Jurkat, Clone E6-1 (cell line): ENCODE measurements at regions not wholly inside any gene's neighbourhood (a gene's known extent, or its start where the extent isn't known, plus 50 kb on each side); places are given as distances from the start of the nearest gene placed in this dataset.
"Not testable (repeated sequence)": the region's sequence is repeated elsewhere in the genome, so short reads cannot be mapped to it uniquely, and the experiment has no call there.

Experiments
- DNase-seq: peaks from one replicate; pipeline ENCODE4 v3.0.0-alpha.2; 2011; ENCODE audit warnings: low read depth, low spot score
- H3K4me3 ChIP-seq: 2 replicates; pipeline ENCODE4 v1.5.1; 2011; ENCODE audit warnings: mild to moderate bottlenecking, low read length, control low read depth, moderate library complexity

DNA sequence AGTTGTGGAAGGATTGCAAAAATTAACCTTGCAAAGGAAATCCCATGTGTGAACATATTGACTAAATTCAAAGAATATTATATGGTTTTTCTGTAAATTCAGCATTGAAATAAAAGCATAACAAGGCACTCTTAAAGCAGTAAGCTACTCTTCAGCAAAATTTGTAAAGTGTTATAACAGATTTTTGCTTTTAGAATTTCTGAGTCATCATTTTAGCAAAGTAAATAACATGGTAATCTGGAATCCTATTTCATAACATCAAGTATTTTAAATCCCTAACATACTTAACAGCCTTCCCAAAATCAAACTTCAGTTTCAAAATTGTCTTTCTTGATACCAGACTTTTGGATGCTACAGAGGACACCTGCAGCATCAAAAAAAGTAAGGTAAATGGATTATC lies 436.0 kb upstream of the CDH9 start:
- no peak for DNase-seq
- no peak overlapping the region for H3K4me3 ChIP-seq

- H3K4me3 ChIP-seq: no peak overlapping the region
- DNase-seq: no peak
Measured at GRCh38 chr5:27474047-27474309, 435.6 kb upstream of the CDH9 start.

DNA sequence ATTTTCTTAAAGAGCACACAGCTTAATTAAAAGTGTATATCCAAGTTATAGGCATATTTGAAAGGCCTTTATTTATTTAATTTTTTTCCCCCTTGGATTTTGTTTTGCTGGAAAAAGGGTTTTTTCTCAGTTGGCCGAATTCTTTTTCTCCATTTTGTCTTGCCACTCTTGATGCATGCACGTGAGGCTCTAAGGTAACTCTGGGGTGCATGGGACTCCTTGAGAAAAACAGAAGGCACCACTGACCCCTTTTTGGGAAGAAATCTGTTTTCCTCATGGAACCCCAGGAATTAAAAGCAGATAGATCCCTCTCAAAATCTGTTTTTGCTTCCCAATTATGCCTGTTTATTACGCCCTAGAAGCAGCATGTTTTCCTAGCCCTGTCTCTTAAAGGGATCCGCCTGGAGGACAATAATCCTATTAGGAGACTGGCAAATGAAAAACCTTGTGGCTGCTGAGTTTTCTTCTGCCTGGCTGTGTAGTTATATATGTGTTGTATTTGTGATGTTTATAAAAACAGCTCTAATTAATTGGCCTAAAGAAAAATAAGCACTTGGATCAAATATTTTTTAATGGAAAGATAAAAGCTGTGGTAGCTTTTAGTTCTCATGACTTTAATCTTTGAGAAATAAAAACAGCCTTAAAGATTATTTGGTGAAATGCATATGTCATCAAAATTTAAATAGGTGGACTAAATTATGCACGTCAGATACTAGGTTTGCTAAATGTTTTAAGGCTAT lies 435.1 kb upstream of the CDH9 start:
- no peak overlapping the region for H3K4me3 ChIP-seq
- no peak for DNase-seq

DNA sequence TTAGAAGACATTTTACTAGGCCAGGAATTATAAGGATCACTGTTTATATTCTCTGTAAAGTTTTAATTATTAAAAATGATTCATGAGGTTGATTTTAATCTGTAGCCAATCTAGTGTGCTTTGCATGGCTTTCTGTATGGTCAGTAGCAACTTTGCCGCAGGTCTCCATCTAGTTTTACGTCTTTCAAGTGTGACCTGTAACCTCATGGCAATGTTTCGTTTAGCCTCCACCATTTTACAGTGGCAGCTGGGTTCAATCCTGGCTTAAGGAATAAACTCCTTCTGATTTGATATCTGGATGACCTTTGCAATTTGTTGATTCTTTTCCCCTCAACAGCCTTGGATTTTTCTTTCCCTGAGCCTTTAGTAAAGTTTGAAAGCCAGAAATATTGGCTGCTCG lies 434.5 kb upstream of the CDH9 start:
- DNase-seq: no peak
- H3K4me3 ChIP-seq: no peak overlapping the region

GRCh38 chr5:27472000-27472763 lies 433.8 kb upstream of the CDH9 start:
- DNase-seq: peak; percentile 7
- H3K4me3 ChIP-seq: no peak overlapping the region

GRCh38 chr5:27466959-27467358 lies 428.6 kb upstream of the CDH9 start:
- no peak for DNase-seq
- H3K4me3 ChIP-seq: no peak overlapping the region

GRCh38 chr5:27465140-27465539 lies 426.8 kb upstream of the CDH9 start:
- peak; percentile 38 for DNase-seq
- no peak overlapping the region for H3K4me3 ChIP-seq

DNA sequence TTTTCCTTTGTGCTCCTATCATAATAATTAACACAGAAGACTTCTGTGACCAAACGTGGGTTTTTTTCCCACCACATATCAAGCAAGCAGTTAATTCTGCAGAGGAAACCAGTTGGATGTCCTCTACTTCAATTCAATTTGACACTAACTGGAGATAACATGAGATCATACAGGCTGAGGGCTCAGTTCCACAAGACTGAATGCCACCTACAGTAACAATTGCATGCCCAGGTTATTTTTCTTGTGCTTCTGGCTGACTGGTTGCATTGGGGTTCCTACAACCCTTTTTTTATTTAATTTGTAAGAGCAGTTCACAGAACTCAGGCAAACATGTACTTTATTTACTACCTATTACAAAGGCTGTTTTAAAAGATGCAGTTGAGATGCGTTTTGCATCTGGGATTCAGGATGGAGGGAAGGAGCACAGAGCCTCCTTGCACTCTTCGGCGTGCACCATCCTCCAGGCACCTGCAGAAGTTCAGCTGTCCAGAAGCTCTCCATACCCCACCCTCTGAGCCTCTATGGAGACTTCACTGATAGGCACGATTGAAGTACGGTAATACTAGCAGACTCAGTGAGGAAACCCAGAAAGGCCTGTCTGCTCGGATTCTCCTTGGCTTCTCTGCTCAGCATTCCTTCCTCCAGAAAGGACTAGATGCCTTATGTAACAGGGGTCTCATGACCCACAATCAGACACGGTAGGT lies 425.2 kb upstream of the CDH9 start:
- no peak overlapping the region for H3K4me3 ChIP-seq
- DNase-seq: no peak

GRCh38 chr5:27462936-27463335 lies 424.6 kb upstream of the CDH9 start:
- no peak for DNase-seq
- H3K4me3 ChIP-seq: no peak overlapping the region

DNA sequence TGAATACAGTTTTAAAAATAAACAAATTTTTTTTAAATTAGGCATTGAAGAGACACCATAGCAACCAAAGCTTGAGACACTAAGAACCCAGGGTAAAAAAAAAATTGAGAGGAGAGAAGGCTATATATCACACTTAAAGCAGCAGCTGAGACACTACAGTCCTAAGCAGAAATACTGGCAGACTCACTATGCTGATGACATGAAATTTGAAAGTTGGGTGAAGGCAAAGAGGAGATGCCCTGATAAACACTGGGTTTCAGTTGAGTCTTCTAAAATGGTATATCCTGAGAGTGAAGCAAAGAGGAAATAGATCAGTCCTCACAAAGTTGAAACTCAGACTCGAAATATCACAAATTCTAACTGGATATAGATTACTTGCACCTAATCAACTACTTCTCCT lies 419.9 kb upstream of the CDH9 start:
- no peak for DNase-seq
- no peak overlapping the region for H3K4me3 ChIP-seq

- no peak for DNase-seq
- no peak overlapping the region for H3K4me3 ChIP-seq
Measured at GRCh38 chr5:27451377-27451776, 413.0 kb upstream of the CDH9 start.

DNA sequence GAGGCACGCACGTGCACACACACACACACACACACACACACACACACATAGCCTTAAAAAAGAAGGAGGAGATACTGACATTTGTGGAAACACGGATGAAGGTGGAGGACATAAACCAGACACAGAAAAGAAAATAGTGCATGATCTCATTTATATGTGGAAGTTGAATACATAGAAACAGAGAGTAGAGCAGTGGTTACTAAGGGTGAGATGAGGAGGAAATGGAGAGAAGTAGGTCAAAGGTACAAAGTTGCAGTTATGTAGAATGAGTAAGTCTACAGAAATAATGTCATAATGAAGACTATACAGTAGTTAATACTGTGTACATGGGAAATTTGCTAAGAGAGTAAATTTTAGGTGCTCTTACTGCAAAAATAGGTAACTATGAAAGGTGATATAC lies 412.2 kb upstream of the CDH9 start:
- no peak for DNase-seq
- H3K4me3 ChIP-seq: no peak overlapping the region

DNA sequence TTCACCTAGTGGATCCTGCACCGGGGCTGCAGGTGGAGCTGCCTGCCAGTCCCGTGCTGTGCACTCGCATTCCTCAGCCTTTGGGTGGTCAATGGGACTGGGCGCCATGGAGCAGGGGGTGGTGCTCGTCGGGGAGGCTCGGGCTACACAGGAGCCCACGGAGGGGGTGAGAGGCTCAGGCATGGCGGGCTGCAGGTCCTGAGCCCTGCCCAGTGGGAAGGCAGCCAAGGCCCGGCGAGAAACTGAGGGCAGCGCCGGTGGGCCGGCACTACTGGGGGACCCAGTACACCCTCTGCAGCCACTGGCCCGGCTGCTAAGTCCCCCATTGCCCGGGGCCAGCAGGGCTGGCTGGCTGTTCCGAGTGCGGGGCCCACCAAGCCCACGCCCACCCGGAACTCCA lies 401.0 kb upstream of the CDH9 start:
- H3K4me3 ChIP-seq, DNase-seq: not testable (repeated sequence)

GRCh38 chr5:27437594-27438200 lies 399.3 kb upstream of the CDH9 start:
- no peak overlapping the region for H3K4me3 ChIP-seq
- no peak for DNase-seq

GRCh38 chr5:27434335-27434734 lies 395.9 kb upstream of the CDH9 start:
- DNase-seq: no peak
- H3K4me3 ChIP-seq: no peak overlapping the region

DNA sequence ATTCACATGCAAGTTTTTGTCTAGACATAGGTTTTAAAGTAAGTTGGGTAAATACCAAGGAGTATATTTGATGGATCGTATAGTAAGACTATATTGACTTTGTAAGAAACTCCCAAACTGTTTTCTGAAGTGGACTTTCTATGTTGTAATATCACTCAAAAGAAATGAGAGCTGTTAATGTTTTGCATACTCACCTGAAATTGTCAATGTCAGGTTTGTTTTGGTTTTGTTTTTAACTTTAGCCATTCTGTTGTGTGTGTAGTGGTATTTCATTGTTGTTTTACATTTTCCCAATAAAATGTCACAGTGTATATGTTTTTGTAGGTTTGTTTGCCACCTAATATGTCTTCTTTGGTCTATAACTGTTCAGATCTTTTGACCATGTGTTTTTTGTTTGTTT lies 375.7 kb upstream of the CDH9 start:
- no peak overlapping the region for H3K4me3 ChIP-seq
- DNase-seq: no peak

GRCh38 chr5:27412384-27412783 lies 374.0 kb upstream of the CDH9 start:
- no peak overlapping the region for H3K4me3 ChIP-seq
- DNase-seq: no peak

DNA sequence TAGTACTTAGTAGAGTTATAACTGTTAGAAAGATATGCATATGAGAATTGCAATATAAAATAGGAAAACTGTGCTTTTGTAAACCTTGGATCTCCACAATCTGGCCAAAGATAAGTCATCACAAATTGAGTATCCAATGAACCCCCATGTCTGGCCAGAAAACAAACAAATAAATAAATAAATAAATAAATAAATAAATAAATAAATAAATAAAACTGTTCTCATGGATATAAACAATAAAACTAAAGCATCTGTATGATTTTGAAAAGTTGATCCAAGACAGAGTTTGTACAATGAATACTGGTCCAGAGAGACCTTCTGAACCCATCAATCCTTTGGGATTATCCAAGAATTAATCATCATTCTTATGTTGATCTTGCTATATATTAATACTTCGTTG lies 367.6 kb upstream of the CDH9 start:
- no peak overlapping the region for H3K4me3 ChIP-seq
- DNase-seq: no peak

DNA sequence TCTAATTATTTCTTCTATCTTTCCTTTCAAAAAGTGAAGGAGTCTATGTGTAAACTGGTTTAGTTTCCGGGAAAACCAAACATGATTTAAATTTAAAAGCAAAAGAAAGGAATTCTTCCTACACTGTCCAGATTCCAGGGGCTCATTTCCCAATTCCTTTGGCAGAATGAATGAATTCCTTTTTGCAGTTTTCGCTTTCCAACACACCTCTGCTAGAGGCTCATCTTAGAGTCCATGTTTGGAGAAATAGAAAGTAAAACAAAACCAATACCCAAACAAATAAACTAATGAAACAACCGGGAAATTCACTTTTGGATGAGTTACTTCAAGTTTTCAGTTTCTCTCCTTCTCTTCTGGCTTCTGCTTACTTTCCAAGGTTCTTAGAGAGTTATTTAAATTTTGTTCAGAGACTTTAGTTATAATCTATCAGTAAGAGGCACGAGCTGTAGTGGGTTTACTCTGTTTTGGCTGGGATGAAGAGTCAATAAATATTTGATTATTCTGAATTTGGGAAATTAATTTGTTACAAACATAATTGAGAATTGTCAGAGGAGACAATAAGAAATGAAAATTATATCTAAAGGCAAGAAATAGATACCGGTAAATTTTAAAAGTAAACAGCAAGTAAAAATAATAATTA lies 365.0 kb upstream of the CDH9 start:
- no peak for DNase-seq
- H3K4me3 ChIP-seq: no peak overlapping the region

GRCh38 chr5:27402828-27403227 lies 364.4 kb upstream of the CDH9 start:
- H3K4me3 ChIP-seq: no peak overlapping the region
- DNase-seq: no peak
